ENCODE measurements at regions not wholly inside any gene's neighbourhood (a gene's known extent, or its start where the extent isn't known, plus 50 kb on each side); places are given as distances from the start of the nearest gene placed in this dataset.

DNA sequence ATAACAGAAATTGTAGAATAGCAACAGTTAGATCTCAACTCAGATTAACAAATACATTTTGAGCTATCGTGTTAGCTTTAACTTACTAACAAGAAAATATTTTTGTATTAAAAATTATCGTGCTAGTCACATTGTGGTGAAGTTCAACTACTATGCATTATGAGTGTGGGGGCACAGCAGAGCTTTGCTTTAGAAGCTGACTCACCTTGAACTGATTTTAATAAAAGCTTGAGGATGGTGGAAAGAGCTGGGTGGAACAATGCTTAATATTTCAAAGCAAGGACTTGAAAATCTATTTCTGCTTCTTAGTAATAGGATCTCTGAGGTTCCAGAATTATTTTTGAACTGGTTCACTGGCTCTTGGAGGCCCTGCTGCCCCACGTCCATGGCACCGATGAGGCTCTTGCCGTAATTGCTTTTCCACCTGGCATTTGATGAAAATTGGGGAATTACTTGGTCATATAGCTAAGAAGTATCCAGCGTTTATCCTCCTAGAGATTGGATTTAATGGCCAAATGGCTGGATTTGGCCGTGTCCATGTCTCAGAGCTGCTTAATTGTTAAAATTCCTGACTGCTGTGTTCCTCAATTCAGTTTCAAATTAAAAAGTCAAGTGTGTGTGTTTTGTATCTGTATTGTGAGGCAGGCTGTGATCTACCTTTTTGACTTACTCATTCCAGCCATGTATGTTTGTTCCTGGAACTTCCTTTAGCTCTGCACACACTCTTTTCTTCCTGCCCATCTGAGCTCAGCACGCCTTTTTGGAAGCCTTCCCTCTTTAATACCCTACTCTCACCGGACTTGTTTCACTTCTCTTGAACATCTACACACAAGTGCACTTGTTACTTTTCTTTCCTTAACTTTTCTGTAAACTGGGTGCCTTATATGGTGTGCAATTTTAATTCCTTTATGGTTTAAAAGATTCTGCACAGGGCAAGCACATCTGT lies 66.6 kb upstream of the LIMCH1 start:
- TF ChIP-seq, protein P1, sequence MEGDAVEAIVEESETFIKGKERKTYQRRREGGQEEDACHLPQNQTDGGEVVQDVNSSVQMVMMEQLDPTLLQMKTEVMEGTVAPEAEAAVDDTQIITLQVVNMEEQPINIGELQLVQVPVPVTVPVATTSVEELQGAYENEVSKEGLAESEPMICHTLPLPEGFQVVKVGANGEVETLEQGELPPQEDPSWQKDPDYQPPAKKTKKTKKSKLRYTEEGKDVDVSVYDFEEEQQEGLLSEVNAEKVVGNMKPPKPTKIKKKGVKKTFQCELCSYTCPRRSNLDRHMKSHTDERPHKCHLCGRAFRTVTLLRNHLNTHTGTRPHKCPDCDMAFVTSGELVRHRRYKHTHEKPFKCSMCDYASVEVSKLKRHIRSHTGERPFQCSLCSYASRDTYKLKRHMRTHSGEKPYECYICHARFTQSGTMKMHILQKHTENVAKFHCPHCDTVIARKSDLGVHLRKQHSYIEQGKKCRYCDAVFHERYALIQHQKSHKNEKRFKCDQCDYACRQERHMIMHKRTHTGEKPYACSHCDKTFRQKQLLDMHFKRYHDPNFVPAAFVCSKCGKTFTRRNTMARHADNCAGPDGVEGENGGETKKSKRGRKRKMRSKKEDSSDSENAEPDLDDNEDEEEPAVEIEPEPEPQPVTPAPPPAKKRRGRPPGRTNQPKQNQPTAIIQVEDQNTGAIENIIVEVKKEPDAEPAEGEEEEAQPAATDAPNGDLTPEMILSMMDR (IDR thresholded peaks at IDR 0.05; ENCODE audit: low read depth, low read length, missing input control) = no peak
- TF ChIP-seq, protein P2, sequence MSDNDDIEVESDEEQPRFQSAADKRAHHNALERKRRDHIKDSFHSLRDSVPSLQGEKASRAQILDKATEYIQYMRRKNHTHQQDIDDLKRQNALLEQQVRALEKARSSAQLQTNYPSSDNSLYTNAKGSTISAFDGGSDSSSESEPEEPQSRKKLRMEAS (IDR thresholded peaks at IDR 0.05) = no peak
- no peak for TF ChIP-seq TAF1 (conservative IDR thresholded peaks at IDR 0.05)
- TF ChIP-seq GABPA (IDR thresholded peaks at IDR 0.05 in 1 of 2, conservative IDR thresholded peaks at IDR 0.05 in 1 of 2) = no peak
- TF ChIP-seq EGR1 (IDR thresholded peaks at IDR 0.05; ENCODE audit: low read depth in 2 of 2) = no peak
- TF ChIP-seq RAD21 (IDR thresholded peaks at IDR 0.05) = no peak
- TF ChIP-seq, protein P3, sequence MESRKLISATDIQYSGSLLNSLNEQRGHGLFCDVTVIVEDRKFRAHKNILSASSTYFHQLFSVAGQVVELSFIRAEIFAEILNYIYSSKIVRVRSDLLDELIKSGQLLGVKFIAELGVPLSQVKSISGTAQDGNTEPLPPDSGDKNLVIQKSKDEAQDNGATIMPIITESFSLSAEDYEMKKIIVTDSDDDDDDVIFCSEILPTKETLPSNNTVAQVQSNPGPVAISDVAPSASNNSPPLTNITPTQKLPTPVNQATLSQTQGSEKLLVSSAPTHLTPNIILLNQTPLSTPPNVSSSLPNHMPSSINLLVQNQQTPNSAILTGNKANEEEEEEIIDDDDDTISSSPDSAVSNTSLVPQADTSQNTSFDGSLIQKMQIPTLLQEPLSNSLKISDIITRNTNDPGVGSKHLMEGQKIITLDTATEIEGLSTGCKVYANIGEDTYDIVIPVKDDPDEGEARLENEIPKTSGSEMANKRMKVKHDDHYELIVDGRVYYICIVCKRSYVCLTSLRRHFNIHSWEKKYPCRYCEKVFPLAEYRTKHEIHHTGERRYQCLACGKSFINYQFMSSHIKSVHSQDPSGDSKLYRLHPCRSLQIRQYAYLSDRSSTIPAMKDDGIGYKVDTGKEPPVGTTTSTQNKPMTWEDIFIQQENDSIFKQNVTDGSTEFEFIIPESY (IDR thresholded peaks at IDR 0.05) = no peak
- TF ChIP-seq, protein P4, sequence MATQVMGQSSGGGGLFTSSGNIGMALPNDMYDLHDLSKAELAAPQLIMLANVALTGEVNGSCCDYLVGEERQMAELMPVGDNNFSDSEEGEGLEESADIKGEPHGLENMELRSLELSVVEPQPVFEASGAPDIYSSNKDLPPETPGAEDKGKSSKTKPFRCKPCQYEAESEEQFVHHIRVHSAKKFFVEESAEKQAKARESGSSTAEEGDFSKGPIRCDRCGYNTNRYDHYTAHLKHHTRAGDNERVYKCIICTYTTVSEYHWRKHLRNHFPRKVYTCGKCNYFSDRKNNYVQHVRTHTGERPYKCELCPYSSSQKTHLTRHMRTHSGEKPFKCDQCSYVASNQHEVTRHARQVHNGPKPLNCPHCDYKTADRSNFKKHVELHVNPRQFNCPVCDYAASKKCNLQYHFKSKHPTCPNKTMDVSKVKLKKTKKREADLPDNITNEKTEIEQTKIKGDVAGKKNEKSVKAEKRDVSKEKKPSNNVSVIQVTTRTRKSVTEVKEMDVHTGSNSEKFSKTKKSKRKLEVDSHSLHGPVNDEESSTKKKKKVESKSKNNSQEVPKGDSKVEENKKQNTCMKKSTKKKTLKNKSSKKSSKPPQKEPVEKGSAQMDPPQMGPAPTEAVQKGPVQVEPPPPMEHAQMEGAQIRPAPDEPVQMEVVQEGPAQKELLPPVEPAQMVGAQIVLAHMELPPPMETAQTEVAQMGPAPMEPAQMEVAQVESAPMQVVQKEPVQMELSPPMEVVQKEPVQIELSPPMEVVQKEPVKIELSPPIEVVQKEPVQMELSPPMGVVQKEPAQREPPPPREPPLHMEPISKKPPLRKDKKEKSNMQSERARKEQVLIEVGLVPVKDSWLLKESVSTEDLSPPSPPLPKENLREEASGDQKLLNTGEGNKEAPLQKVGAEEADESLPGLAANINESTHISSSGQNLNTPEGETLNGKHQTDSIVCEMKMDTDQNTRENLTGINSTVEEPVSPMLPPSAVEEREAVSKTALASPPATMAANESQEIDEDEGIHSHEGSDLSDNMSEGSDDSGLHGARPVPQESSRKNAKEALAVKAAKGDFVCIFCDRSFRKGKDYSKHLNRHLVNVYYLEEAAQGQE (IDR thresholded peaks at IDR 0.05) = no peak
